ENCODE measurements at regions not wholly inside any gene's neighbourhood (a gene's known extent, or its start where the extent isn't known, plus 50 kb on each side); places are given as distances from the start of the nearest gene placed in this dataset.

GRCh38 chr11:23846902-23847422, 649.9 kb upstream of the LUZP2 start:
- ATAC-seq, result no peak
- Histone ChIP-seq H3K9me3 (peaks cover 0 to 11% (median 2%) of the 10 kb centered on the region in 12 donors), H3K4me3 (no peak overlapping the region), H3K36me3 (no peaks in the 10 kb centered on the region), H3K27me3 (no peaks in the 10 kb centered on the region), H3K27ac (no peak overlapping the region), H3K4me1 (no peaks in the 10 kb centered on the region)
- 53 to 64% (median 59%) methylated on average over 5 of the region's 5 CpGs for WGBS, 4 donors
- intact Hi-C loops (cut with DNase I), result no loop called here
- TF ChIP-seq CTCF (IDR thresholded peaks at IDR 0.05) (no peak), POLR2A (IDR thresholded peaks at IDR 0.05) (no peak)
- no peak for DNase-seq

GRCh38 chr11:23851216-23851615, 645.6 kb upstream of the LUZP2 start:
- DNase-seq (no peak), ATAC-seq (no peak)
- H3K9me3 ChIP-seq, result peaks cover 0 to 3% (median 0%) of the 10 kb centered on the region in 12 donors
- H3K27ac ChIP-seq, result no peak overlapping the region
- no peaks in the 10 kb centered on the region for H3K4me1 ChIP-seq
- intact Hi-C loops (cut with DNase I), result no loop called here
- TF ChIP-seq CTCF (IDR thresholded peaks at IDR 0.05) (no peak), POLR2A (IDR thresholded peaks at IDR 0.05) (no peak)
- H3K36me3 ChIP-seq, result no peaks in the 10 kb centered on the region
- no peak overlapping the region for H3K4me3 ChIP-seq
- no peaks in the 10 kb centered on the region for H3K27me3 ChIP-seq
- 50 to 64% (median 52%) methylated on average over 1 of the region's 1 CpG for WGBS, 4 donors

- WGBS, 4 donors, result 60 to 74% (median 65%) methylated on average over 1 of the region's 1 CpG
- intact Hi-C loops (cut with DNase I), result no loop called here
- Histone ChIP-seq H3K9me3 (peaks cover 0 to 4% (median 0%) of the 10 kb centered on the region in 12 donors), H3K4me1 (no peaks in the 10 kb centered on the region), H3K36me3 (no peaks in the 10 kb centered on the region), H3K27ac (no peak overlapping the region), H3K27me3 (no peaks in the 10 kb centered on the region), H3K4me3 (no peak overlapping the region)
- TF ChIP-seq POLR2A (IDR thresholded peaks at IDR 0.05), result no peak
- no peak for ATAC-seq
- DNase-seq, result no peak
Observed at GRCh38 chr11:23856654-23857053, 640.2 kb upstream of the LUZP2 start.

GRCh38 chr11:23859087-23859486, 637.8 kb upstream of the LUZP2 start:
- TF ChIP-seq POLR2A (IDR thresholded peaks at IDR 0.05) (no peak), CTCF (IDR thresholded peaks at IDR 0.05) (no peak)
- no peak overlapping the region for H3K27ac ChIP-seq
- no peaks in the 10 kb centered on the region for H3K27me3 ChIP-seq
- intact Hi-C loops (cut with DNase I), result no loop called here
- H3K4me1 ChIP-seq, result no peaks in the 10 kb centered on the region
- ATAC-seq (no peak), DNase-seq (no peak)
- H3K9me3 ChIP-seq, result peaks cover 0 to 4% (median 0%) of the 10 kb centered on the region in 12 donors
- no peak overlapping the region for H3K4me3 ChIP-seq
- H3K36me3 ChIP-seq, result no peaks in the 10 kb centered on the region

GRCh38 chr11:23861615-23862014, 635.2 kb upstream of the LUZP2 start:
- Histone ChIP-seq H3K27ac (no peak overlapping the region), H3K4me1 (no peaks in the 10 kb centered on the region), H3K4me3 (no peak overlapping the region), H3K36me3 (no peaks in the 10 kb centered on the region), H3K27me3 (no peaks in the 10 kb centered on the region), H3K9me3 (peaks cover 0 to 4% (median 0%) of the 10 kb centered on the region in 12 donors)
- intact Hi-C loops (cut with DNase I), result no loop called here
- TF ChIP-seq POLR2A (IDR thresholded peaks at IDR 0.05) (no peak), CTCF (IDR thresholded peaks at IDR 0.05) (no peak)
- ATAC-seq (no peak), DNase-seq (no peak)
- 88 to 95% (median 90%) methylated on average over 9 of the region's 9 CpGs for WGBS, 4 donors
